ENCODE measurements at regions not wholly inside any gene's neighbourhood (a gene's known extent, or its start where the extent isn't known, plus 50 kb on each side); places are given as distances from the start of the nearest gene placed in this dataset.

DNA sequence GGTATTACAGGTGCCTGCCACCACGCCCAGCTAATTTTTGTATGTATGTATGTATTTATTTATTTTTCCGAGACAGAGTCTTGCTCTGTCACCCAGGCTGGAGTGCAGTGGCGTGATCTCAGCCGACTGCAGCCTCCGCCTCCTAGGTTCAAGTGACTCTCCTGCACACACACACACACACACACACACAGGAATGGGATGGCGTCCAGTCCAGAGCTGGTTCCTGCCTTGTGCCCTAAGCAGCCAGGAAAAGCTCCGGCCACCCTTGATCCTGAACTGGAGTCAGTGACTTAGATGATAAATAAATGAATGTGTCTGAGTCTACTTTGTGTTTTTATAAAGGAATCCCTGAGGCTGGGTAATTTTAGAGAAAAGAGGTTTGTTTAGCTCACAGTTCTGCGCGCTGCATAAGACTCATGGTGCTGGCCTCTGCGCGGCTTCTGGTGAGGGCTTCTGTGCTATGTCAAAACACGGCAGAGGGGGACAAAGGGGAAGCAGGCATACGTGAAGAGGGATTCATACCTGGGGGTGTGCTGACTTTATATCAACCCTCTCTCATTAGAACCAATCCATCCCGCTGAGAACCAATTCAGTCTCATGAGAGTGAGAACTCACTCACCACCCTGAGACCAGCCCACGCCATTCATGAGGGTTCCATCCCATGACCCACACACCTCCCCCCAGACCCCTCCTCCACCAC lies 59.7 kb upstream of the PHLPP1 start:
- no peak for DNase-seq (ENCODE audit: low read depth in 1 of 2, low spot score in 1 of 2)
- in situ Hi-C loops (cut with HindIII; ENCODE audit: low pct_unique_long_range_greater_than_20kb, low sequenced_read_pairs), result no loop called here
- TF ChIP-seq JUND (IDR thresholded peaks at IDR 0.05; ENCODE audit: low read depth), result no peak

GRCh38 chr18:62658028-62658427 lies 57.3 kb upstream of the PHLPP1 start:
- no peak for TF ChIP-seq JUND (IDR thresholded peaks at IDR 0.05; ENCODE audit: low read depth)
- in situ Hi-C loops (cut with HindIII; ENCODE audit: low pct_unique_long_range_greater_than_20kb, low sequenced_read_pairs), result no loop called here

DNA sequence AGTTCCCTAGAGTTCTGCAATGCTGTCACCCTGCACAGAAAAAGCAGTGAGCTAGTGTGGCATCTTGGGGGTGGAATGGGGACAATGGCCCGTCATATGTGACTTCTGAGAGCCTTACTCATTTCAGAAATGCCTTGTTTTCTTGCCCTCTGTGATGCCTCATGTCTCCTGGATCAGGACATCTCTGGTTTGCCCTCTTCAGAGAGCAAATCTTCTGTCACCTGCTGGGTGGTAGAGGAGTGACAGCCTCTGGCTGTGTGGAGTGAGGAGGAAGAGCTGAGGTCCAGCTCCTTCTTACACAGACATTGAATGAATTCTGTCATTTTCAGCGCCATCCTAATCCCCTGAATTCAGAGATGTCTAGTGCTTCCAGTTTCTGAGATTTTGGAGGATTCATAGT lies 55.6 kb upstream of the PHLPP1 start:
- TF ChIP-seq JUND (IDR thresholded peaks at IDR 0.05; ENCODE audit: low read depth), result no peak
- in situ Hi-C loops (cut with HindIII; ENCODE audit: low pct_unique_long_range_greater_than_20kb, low sequenced_read_pairs), result no loop called here
- peak in 1 of 2 experiments; percentile 15 for DNase-seq (ENCODE audit: low read depth in 1 of 2, low spot score in 1 of 2)

More at GRCh38 chr18:62658028-62658427, 57.3 kb upstream of the PHLPP1 start:
- no peak for DNase-seq (ENCODE audit: low read depth in 1 of 2, low spot score in 1 of 2)

- DNase-seq (ENCODE audit: low read depth in 1 of 2, low spot score in 1 of 2), result no peak
- in situ Hi-C loops (cut with HindIII; ENCODE audit: low pct_unique_long_range_greater_than_20kb, low sequenced_read_pairs), result no loop called here
- no peak for TF ChIP-seq JUND (IDR thresholded peaks at IDR 0.05; ENCODE audit: low read depth)
Observed at GRCh38 chr18:62660691-62661090, 54.6 kb upstream of the PHLPP1 start.

- no peak for TF ChIP-seq JUND (IDR thresholded peaks at IDR 0.05; ENCODE audit: low read depth)
- in situ Hi-C loops (cut with HindIII; ENCODE audit: low pct_unique_long_range_greater_than_20kb, low sequenced_read_pairs), result no loop called here
Observed at GRCh38 chr18:62663731-62664336, 51.5 kb upstream of the PHLPP1 start.

DNA sequence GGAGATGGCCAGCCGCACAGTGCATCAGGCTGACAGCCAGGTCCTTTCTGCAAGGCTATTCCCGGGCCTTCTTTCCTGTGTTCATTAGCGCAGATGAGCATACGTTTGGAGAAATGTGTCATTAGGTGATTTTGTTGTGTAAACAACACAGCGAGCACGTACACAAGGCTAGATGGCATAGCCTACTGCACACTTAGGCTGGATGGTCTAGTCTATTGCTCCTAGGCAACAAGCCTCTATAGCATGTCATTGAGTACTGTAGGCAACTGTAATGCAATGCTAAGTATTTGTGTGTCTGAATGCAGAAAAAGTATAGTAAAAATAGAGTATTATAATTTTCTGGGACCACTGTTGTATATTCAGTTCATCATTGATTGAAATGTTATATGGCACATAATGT lies 50.9 kb upstream of the PHLPP1 start:
- DNase-seq (ENCODE audit: low read depth in 1 of 2, low spot score in 1 of 2), result no peak
- in situ Hi-C loops (cut with HindIII; ENCODE audit: low pct_unique_long_range_greater_than_20kb, low sequenced_read_pairs), result no loop called here
- no peak for TF ChIP-seq JUND (IDR thresholded peaks at IDR 0.05; ENCODE audit: low read depth)

More at GRCh38 chr18:62663731-62664336, 51.5 kb upstream of the PHLPP1 start:
- peak; percentile 4 to 80 for DNase-seq (ENCODE audit: low read depth in 1 of 2, low spot score in 1 of 2)

- in situ Hi-C loops (cut with HindIII; ENCODE audit: low pct_unique_long_range_greater_than_20kb, low sequenced_read_pairs), result no loop called here
- no peak for TF ChIP-seq JUND (IDR thresholded peaks at IDR 0.05; ENCODE audit: low read depth)
- no peak for DNase-seq (ENCODE audit: low read depth in 1 of 2, low spot score in 1 of 2)
Observed at GRCh38 chr18:62665188-62665587, 50.2 kb upstream of the PHLPP1 start.
